Hematopoietic multipotent progenitor cell treated with erythropoietin and hydrocortisone succinate and interleukin-3 and kit ligand, for 15 days (in vitro differentiated cells): ENCODE measurements at regions not wholly inside any gene's neighbourhood (a gene's known extent, or its start where the extent isn't known, plus 50 kb on each side); places are given as distances from the start of the nearest gene placed in this dataset.

ENCODE experiments used
- DNase-seq: peaks from one replicate; pipeline ENCODE4 v3.0.0-alpha.2; 2015; ENCODE audit warnings: low spot score

DNA sequence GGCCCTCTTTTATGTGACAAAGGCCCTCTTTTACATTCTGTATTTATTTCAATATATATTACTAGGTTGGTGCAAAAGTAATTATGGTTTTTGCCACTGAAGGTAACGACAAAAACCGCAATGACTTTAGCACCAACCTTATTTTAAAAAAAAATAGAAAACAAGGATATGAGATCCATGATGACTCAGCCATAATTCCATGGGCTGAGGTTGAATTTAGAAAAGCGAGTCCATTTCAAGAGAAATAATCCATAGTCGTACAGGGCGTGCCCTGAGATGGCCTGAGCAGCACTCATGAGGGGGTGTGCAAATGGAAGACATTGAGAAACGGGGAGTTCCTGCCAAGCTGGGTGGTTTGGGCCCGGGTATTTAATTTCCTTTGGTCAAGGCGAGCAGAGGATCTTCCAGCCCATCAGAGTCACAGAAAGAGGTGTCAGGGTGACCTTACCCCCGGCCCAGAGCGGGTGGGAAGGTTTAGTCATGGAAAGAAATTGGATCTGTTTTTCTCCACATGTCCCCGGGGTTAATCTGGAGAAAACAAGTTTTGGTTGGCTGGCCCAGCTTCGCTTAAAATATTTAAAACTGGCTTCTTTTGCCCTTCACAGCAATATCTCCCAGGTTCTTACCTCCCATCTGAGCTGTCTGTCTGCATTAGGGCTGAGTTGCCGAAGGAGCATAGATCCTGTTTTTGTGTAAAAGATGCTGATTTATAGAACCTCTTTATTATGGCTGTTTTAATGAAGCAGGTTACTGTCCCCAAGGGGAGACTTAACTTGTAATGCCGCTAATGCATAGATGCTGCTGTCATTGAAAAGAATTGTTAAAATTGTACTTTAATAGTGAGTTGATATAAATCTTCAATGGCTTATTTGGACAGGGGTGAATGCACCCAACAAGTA lies 255.6 kb downstream of the PREX1 start:
- DNase-seq, result no peak

DNA sequence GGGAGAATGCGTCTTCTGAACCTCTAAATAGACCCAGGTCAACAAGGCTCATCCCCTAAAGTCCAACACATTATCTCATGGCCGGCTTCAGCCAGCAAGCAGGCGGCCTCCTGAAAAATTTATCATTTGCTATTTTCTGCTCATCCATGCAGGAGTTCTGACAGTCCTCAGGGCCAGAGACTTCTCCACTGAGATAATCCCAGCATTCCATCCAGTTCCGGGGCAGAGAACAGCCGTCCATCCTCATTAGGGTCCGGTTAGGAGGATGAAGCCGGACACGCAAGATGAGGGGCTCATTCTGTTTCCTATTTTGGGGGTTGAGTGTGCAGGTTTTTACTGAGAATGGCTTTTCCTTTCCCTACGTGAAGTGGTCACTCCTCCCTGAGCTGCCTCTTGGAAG lies 258.1 kb downstream of the PREX1 start:
- no peak for DNase-seq

DNA sequence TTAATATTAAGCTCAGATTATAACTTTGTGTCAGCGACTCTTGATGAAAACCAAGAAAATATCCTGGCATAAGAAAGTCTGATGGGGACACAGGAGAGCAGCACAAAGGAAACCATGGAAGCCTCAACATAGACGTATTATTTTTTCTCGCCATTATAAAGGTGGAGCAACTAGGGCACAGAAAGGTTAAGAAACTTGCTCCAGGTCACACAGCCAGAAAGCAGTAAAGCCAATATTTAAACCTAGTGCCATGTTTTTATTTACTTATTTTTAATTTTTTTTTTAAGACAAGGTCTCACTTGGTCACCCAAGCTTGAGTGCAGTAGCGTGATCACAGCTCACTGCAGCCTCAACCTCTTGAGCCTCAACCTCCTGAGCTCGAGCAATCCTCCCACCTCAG lies 259.3 kb downstream of the PREX1 start:
- no peak for DNase-seq

DNA sequence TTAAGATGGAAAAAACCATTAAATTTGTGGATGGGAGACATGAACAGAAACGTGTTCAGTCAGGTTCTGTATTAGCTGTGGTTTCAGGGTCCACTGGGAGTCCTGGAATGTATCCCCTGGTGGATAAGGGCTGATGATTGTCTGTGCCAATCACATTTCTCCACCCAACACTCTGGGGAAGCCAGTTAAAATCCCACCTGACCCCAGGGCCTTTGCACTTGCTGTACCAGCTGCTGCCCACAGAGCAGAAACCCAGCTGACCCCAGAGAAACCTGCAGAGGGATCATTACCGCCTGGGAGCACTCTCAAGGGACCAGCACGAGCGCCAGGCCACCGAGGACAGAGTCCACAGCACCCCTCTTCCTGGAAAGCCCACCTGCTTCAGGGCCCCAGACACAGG lies 260.7 kb downstream of the PREX1 start:
- no peak for DNase-seq

DNA sequence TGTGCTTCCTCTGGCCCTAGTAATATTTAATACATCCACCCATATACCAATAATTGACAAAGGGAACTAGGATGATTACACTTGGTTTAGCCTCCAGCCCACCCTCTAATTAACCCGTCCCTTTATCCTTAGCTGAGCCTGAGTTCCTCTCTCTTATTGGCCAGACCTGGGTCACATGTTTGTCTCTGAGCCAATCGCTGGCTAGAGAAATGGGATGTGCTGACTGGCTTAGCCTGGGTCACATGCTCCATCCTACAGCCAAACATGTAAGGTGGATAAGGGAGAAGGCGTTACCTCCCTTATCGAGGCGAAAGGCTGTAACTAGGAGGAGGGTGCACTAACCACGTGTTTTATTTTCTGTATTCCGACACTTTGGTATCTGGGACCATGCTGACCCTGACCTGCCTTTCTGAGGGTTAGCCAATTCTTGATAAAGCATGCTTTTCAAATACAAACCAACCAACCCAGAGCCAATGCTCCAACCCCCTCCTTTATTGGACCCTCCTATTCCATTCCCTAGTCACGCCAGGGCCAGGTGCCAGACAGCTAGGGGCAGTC lies 262.7 kb downstream of the PREX1 start:
- DNase-seq, result no peak

DNA sequence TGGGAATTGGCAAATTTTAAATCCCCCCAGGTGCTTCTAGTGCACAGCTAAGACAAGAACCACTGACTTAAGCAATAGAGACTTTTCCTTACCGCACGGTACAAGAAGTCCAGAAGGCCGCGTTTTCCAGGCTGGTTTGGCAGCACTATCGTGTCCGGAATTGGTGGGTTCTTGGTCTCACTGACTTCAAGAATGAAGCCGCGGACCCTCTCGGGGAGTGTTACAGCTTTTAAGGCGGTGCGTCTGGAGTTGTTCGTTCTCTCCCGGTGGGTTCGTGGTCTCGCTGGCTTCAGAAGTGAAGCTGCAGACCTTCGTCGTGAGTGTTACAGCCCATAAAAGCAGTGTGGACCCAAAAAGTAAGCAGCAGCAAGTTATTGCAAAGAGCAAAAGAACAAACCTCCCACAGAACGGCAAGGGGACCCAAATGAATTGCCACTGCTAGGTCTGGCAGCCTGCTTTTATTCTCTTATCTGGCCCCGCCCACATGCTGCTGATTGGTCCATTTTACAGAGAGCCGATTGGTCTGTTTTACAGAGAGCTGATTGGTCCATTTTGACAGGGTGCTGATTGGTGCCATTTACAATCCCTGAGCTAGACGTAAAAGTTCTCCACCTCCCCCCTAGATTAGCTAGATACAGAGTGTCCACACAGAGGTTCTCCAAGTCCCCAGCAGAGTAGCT lies 264.5 kb downstream of the PREX1 start:
- no peak for DNase-seq

DNA sequence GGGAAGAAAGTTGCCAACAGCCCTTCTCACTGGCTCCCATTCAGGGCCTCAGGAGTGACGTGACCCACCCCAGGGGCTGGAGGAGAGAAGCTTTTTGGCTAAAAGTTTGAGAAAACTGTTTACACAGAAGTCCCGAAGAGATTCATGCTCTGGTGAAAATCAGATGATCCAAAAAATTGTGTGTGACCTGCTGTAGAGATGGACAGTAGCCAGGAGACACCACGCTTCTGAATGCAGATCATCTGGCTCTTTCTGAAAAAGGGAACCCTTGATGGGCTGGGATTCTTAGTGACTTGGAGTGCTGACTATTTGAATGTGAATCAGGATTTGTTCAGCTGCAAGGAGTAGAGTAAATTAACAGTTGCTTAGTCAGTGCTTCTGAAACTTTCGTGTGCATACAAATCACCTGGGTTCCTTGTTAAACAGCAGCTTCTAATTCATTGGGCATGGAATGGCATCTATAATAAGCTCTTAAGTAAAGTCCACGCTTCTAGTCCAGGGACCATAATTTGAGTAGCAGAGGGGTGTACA lies 265.1 kb downstream of the PREX1 start:
- DNase-seq, result no peak

DNA sequence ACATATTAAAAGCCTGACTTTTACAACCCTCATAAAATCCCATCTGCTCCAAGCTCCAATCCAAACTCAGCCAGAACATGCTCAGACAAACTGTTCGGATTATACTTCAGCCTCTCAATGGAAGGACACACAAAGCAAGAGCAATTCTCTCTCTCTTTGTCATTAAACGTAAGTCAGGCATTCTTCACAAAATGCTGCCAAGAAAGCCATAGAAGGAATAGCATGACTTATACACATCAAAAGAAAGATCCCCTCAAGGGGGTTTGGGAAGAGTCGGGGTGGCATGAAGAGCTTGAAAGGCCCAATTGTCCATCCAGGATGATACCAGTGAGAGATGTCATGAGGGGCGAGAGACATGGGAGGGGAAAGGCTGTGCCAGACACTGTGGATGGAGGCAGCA lies 268.9 kb downstream of the PREX1 start:
- DNase-seq, result no peak

DNA sequence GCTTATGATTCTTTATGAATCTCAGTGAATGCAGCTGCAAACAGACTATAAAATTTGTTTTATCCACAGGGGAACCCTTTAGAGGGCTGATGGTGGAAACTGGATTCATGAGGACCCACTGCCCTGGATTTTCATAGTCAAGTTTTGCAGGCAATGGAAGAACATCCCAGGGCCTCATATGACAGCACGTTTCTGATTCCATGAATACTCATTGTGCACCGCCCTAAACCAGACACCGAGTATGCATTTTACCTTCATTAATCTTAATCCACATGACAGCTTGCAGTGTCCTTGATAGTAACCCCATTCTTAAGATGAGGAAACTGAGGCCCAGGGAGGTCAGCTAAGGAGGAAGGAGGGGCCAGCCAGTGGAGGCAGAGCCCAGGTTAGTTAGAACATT lies 270.4 kb downstream of the PREX1 start:
- DNase-seq, result no peak

DNA sequence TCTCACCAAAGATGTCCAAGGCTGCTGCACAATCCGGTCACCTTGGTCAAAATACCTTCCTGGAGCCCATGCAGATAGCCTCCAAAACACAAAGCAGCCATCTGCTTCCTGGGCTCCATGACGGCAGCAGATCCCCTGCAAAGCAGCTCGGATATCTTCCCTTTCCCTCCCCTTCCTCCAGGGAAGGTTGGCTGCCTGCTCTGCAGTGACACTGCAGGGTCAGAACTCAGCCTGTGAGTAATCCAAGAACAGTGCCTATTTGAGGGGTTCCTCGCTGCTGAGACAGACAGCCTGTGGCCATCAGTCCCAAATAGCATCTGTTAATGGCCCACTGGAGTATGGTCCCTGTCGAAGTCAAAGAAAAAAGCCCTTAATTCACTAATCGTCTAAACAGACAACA lies 270.8 kb downstream of the PREX1 start:
- no peak for DNase-seq

DNA sequence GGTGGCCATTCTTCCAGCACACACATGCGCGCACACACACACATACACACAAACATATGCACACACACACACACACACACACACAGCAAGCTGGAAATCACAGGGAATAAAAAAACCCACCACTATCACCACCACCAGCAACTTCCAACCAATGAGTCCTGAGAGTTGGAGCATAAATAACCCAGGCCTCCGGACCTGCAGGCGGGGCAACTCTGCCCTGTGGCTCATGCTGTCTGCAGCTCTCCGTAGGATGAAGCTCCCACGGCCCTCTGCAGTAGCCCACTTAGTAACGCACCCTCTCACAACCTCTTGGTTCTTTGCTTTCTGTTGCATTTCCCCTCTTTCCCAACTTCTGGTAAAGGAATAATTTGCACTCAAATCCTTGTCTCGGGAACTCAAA lies 275.2 kb downstream of the PREX1 start:
- no peak for DNase-seq

DNA sequence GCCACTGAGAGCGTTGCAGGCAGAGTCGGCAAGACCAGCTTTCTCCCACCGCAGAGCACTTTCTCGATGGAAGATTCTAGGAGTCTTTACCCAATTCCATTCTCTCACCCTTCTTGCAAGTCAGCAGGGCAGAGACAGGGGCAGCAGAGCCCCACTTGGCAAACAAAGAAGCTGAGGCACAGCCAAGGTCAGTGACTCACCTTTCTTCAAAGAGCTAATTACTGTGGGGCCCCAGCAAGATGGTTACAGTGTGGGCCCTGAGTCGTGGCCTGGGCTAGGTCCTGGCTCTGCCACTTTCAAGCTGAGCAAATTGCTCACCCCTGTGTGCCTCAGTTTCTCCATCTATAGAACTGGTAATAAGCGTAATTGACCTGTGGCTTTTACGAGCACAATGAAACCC lies 277.0 kb downstream of the PREX1 start:
- no peak for DNase-seq

DNA sequence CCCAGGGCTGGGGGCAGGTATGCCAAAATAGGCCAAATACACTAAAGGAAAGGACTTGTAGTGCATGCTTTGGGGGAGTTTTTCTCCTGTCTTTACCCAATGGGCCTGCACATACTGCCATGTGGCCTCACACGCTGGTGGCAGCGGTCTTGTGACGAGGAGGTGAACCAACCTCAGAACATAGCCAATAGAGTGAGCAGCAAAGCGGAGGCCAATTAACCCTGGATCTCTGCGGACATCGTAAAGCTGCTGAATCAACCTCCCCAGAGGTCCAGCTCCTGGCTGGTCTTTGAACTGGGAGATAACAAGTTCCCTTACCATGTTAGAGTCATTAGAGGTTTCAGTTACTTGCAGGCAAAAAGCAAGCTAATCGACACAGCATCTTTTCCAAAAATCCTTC lies 280.1 kb downstream of the PREX1 start:
- no peak for DNase-seq

DNA sequence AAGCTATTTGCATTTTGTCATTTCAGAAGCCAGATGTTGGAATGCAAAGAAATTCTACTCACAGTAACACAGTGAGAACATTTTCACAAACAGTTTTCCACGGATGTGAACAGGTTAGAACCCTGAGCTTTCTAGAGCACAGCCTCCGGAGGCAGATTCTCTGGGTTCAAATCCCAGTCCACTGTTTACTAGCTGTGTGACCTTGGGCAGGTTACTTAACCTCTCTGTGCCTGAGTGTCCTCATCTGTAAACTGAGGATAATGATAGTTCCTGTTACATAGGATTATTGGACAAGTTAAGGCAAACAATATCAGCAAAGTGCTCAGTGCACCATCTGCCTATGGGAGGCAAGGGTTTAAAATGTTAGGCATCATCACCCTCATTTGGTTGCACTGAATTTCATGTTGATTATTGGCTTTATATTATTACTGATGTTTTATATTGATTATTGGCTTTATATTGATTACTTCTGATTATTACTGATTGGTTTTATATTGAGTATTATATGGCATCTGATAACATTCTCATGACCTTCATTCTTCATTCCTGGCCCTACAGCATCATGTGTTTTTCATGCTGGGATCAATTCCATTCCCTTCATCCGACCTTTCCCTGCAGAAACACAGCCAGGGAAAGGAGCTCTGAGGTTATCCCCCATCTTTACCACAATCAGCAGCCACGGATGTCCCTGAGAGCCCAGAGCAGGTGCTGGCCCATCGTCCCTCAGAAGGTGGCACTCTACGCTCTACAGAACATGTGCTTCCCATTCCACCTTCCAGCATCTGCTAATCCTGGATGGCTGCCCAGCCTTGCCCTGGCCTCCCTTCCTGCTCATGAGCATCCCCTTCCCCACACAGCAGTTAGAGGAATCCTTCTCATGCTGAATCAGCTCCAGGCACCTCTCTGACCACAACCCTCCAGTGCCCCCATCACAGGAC lies 283.1 kb downstream of the PREX1 start:
- no peak for DNase-seq

DNA sequence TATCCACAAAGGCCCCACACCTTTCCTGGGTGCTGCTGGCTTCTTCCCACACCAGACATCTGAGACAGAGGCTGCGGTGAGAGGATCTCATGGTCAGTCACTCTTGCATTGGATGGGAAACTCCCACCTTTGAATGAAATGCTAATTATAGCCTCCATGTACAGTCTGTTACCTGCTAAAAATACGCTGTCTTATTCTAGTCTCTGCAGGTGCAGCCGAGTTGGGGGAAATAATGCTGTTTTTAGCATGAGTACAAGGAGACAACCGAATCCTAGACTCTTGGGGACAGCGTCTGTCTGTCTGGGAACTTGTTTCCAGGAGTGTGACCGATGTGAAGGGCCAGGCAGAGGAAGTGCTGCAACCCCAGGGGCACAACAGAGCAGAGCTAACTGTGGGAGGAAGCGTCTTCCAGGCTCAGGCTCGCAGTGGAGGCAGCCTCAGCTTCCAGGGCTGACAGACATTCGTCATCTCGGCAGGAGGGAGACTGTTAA lies 286.2 kb downstream of the PREX1 start:
- no peak for DNase-seq

DNA sequence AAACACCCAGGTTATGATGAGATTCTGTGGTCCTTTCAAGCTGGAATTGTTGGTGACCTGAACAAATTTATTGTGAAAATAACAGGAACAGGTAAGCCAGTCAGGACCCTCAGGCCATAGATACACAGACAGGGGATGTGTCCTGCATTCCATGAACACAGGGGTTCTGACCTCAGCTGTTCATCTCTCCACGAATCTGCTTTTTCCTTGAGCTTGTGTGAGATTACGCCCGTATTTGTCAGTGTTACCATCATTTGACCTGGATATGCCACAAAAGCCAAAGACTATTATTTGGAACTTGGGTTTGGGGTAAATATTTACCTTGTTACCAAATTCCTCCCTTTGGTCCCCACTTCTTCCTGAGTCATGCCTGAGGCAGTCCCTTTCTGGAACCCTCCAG lies 288.9 kb downstream of the PREX1 start:
- DNase-seq, result no peak

DNA sequence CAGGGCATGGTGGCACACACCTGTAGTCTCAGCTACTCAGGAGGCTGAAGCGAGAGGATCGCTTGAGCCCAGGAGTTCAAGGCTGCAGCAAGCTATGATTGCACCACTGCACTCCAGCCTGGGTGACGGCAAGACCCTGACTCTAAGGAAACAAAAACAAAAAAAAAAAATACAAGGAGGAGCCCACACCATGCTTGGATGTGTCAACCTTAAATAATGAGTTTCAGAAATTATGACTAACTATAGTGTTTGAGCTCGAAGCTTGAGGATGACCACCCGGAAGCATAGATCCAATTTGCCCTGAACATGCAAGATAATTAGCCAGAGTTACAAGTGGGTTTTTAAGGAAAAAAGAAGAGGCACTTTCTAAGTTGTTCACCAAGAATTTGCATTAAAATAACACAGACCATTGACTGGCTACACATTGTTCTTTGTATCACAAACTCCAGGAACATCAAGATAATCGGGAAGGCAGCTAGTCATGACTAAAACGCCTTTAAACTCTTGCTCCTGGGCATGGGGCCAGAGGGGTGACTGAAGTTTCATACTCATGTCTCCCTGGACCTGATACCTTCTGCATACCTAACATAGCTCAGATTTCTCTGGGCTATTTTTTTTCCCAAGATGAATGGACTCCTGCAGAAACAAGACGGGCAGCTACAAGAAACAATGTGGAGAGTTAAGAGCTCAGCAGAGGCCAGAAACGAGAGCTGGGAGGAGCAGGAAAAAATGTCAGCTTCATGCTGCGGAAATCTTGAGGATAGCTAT lies 289.6 kb downstream of the PREX1 start:
- no peak for DNase-seq

DNA sequence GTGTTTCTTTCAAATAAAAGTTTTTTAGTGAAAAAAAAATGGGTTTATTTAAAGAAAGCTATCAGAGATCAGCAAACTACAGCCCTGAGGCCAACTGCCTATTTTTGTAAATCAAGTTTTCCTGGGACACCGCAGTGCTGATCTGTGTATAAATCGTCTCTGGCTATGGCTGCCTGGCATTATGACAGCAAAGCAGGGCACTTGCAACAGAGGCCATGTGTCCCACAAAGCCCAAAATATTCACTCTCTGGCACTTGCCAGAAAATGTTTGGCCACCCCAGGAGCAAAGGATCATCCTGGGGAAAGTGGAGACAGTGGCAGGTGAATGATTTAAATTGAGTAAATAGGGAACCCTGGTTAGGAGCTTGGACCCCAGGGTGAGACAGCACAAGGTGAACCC lies 291.6 kb downstream of the PREX1 start:
- DNase-seq, result no peak

DNA sequence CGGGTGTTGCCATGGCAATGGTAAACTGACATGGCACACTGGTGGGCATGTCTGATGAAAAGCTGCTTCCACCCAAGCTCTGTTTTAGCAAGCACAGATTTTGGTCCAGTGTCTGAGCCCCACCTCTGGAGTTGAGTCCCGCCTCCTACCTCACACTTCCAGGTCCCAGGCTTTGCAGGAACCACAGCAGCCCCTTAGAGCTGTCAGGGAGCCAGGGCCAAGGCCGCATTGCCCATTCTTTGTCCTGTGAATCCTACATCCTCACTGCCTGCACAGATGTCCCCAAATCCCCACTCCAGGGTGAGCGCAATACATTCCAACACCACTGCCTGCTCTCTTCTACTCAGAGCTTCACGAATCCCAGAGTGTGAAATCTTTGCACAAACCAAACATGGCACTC lies 292.2 kb downstream of the PREX1 start:
- DNase-seq, result no peak

DNA sequence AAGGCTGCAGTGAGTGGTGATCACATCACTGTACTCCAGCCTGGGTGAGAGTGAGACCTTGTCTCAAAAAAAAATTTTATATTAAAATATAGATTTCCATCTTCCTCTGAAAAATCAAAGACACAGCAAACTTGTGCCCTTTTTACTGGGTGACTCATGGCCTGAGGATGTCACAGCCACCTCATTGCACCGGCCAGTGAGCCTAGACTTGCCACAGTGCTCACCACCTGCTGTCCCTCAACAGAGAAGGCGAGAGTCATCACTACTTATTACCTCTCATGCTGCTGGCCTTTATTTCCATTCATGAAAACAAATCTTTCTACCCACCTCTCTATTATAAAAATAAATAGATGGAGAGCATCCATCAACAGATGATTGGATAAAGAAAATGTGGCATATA lies 295.8 kb downstream of the PREX1 start:
- DNase-seq, result no peak

DNA sequence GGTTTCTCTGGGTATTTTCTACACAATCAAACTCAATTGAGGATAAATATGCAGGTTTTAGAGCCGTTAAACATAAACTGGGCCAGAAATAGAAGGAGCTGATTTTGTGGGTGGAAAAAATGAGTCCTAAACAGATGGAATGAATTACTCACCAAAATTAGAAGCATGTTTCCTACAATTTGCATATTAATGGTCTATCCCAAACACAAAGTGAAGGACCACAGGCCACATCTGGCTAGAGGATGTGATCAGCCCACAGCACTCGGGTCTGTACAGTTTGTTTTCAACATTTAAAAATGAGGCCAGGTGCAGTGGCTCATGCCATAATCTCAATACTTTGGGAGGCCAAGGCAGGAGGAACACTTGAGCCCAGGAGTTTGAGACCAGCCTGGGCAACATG lies 296.3 kb downstream of the PREX1 start:
- no peak for DNase-seq
